ENCODE measurements at regions not wholly inside any gene's neighbourhood (a gene's known extent, or its start where the extent isn't known, plus 50 kb on each side); places are given as distances from the start of the nearest gene placed in this dataset.

DNA sequence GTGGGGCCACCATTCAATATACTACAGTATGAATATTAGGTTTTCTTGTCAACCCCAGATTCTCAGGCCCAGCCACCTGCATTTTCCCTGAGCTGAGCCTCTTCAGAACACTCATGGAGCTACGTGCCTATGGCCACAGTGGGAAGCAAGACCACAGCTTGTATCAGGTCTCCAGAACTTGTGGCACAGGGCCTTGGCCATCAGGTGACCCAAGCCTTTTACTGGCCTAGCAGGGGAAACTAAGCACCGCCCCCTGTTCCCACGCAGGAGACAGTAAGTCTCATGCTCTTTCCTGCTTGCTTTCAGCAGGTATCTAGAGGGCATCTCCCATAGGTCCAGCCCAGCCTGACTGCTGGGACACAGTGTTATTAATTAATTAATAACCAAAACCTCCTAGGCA, 138.4 kb upstream of the MAMLD1 start:
- Histone ChIP-seq H3K9me2 (replicated peaks; ENCODE audit: insufficient read depth) (no peaks in the 10 kb centered on the region), H3K36me3 (replicated peaks; ENCODE audit: insufficient read depth, low read depth) (no peaks in the 10 kb centered on the region), H3K79me2 (no peaks in the 10 kb centered on the region), H3K9me3 (ENCODE audit: low read depth) (no peaks in the 10 kb centered on the region), H2AFZ (no peak overlapping the region), H3K27me3 (no peaks in the 10 kb centered on the region), H3K4me1 (ENCODE audit: insufficient read depth) (no peaks in the 10 kb centered on the region), H3K4me2 (no peak overlapping the region), H3K4me3 (no peak overlapping the region), H3K27ac (no peak overlapping the region), H4K20me1 (ENCODE audit: insufficient read depth, poor library complexity, severe bottlenecking) (no peaks in the 10 kb centered on the region)
- no peak for DNase-seq (ENCODE audit: low spot score)
- TF ChIP-seq EZH2phosphoT487 (IDR thresholded peaks at IDR 0.05; ENCODE audit: low read depth, severe bottlenecking, unreplicated experiment): no peak
- WGBS (ENCODE audit: low lambda C conversion rate, missing lambda C conversion rate): 70% methylated on average over 3 of the region's 3 CpGs

DNA sequence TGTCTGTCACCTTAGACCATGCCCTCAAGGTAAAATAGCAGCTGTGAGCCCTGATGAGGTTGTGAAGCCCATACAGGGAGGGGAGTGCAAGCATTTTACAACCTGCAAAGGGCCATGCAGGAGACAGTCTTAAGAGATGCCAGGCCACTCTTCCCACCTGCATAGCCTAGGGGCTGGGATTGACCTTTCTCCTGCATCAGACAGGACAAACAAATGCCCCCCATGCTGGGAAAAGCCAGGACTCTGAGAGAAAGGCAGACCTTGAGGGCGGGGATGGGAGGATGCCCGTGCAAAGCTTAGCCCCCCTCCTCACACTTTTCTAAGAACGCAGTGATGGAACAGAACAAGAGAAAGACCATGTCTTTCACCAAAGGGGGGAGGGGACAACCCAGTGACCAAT, 137.9 kb upstream of the MAMLD1 start:
- WGBS (ENCODE audit: low lambda C conversion rate, missing lambda C conversion rate): 52% methylated on average over 3 of the region's 3 CpGs
- Histone ChIP-seq H3K79me2 (no peaks in the 10 kb centered on the region), H3K9me2 (replicated peaks; ENCODE audit: insufficient read depth) (no peaks in the 10 kb centered on the region), H2AFZ (no peak overlapping the region), H3K27me3 (no peaks in the 10 kb centered on the region), H3K4me1 (ENCODE audit: insufficient read depth) (no peaks in the 10 kb centered on the region), H3K4me3 (no peak overlapping the region), H3K9me3 (ENCODE audit: low read depth) (no peaks in the 10 kb centered on the region), H4K20me1 (ENCODE audit: insufficient read depth, poor library complexity, severe bottlenecking) (no peaks in the 10 kb centered on the region), H3K4me2 (no peak overlapping the region), H3K27ac (no peak overlapping the region), H3K36me3 (replicated peaks; ENCODE audit: insufficient read depth, low read depth) (no peaks in the 10 kb centered on the region)
- DNase-seq (ENCODE audit: low spot score): no peak
- TF ChIP-seq EZH2phosphoT487 (IDR thresholded peaks at IDR 0.05; ENCODE audit: low read depth, severe bottlenecking, unreplicated experiment): no peak
- TF ChIP-seq, protein P1, sequence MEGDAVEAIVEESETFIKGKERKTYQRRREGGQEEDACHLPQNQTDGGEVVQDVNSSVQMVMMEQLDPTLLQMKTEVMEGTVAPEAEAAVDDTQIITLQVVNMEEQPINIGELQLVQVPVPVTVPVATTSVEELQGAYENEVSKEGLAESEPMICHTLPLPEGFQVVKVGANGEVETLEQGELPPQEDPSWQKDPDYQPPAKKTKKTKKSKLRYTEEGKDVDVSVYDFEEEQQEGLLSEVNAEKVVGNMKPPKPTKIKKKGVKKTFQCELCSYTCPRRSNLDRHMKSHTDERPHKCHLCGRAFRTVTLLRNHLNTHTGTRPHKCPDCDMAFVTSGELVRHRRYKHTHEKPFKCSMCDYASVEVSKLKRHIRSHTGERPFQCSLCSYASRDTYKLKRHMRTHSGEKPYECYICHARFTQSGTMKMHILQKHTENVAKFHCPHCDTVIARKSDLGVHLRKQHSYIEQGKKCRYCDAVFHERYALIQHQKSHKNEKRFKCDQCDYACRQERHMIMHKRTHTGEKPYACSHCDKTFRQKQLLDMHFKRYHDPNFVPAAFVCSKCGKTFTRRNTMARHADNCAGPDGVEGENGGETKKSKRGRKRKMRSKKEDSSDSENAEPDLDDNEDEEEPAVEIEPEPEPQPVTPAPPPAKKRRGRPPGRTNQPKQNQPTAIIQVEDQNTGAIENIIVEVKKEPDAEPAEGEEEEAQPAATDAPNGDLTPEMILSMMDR (IDR thresholded peaks at IDR 0.05; ENCODE audit: poor library complexity): no peak

DNA sequence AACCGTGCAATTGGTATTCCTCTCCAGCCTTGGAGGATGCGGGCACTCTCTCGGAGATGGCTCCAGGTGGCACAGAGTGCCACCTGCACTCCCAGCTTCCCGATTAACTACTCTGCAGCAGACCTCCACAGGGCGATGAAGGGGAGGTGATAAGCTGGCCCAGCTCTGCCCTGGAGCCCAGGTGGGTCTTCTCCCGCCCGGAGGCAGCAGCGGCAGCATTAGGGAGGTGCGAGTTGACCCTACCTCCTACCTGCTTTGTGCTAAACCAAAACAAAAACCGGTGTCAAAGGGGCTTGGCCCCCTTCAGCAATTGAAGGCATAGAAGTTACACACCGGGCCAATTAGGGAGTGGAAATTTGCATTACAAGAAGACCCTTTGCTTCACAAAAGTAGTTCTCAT, 137.4 kb upstream of the MAMLD1 start:
- Histone ChIP-seq H3K4me3 (no peak overlapping the region), H2AFZ (no peak overlapping the region), H3K4me2 (no peak overlapping the region), H3K79me2 (no peaks in the 10 kb centered on the region), H4K20me1 (ENCODE audit: insufficient read depth, poor library complexity, severe bottlenecking) (no peaks in the 10 kb centered on the region), H3K9me2 (replicated peaks; ENCODE audit: insufficient read depth) (no peaks in the 10 kb centered on the region), H3K27ac (no peak overlapping the region), H3K9me3 (ENCODE audit: low read depth) (no peaks in the 10 kb centered on the region), H3K36me3 (replicated peaks; ENCODE audit: insufficient read depth, low read depth) (no peaks in the 10 kb centered on the region), H3K4me1 (ENCODE audit: insufficient read depth) (no peaks in the 10 kb centered on the region), H3K27me3 (no peaks in the 10 kb centered on the region)
- no peak for DNase-seq (ENCODE audit: low spot score)
- 66% methylated on average over 11 of the region's 11 CpGs for WGBS (ENCODE audit: low lambda C conversion rate, missing lambda C conversion rate)
- no peak for TF ChIP-seq EZH2phosphoT487 (IDR thresholded peaks at IDR 0.05; ENCODE audit: low read depth, severe bottlenecking, unreplicated experiment)
- TF ChIP-seq, protein P1 (IDR thresholded peaks at IDR 0.05; ENCODE audit: poor library complexity): no peak
- no peak for TF ChIP-seq EZH2 (IDR thresholded peaks at IDR 0.05; ENCODE audit: borderline replicate concordance)

DNA sequence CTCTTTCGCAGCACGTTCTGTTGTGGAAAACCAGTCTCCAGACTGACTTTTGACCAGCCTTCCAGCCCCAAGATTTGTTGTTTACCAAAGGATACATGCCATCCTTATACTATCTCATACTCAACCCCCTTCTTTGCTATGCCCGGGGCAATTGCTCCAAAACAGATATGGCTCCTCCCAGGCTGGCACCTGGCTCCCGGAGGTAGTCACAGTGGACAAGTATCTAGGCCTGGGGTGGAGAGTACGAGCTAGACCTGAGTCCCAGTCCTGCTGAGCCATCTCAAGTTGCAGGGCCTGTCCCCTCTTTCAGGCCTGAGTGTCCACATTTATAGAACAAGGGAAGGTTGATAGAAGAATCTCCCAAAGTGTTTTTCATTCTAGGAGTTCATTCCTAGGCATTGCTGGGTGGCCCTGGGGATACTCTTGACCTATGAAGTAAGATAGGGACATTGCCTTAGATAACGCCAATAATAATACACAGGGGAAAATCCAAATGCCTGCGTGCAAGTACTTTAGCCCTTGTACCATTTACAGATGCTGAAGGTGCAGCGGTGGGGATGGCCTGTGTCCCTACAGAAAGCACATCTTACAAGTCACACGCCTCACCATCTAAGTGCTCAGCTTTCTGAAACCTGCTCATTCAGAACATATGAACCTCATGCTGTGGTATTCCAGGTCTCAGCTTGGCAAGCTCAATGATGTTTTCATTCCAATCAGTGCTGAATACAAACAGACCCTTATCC, 136.7 kb upstream of the MAMLD1 start:
- DNase-seq (ENCODE audit: low spot score): no peak
- H3K36me3 ChIP-seq (replicated peaks; ENCODE audit: insufficient read depth, low read depth): no peaks in the 10 kb centered on the region
- H3K9me3 ChIP-seq (ENCODE audit: low read depth): no peaks in the 10 kb centered on the region
- no peaks in the 10 kb centered on the region for H3K9me2 ChIP-seq (replicated peaks; ENCODE audit: insufficient read depth)
- H4K20me1 ChIP-seq (ENCODE audit: insufficient read depth, poor library complexity, severe bottlenecking): no peaks in the 10 kb centered on the region
- H3K27ac ChIP-seq: no peak overlapping the region
- H3K4me2 ChIP-seq: no peak overlapping the region
- 69% methylated on average over 9 of the region's 9 CpGs for WGBS (ENCODE audit: low lambda C conversion rate, missing lambda C conversion rate)
- TF ChIP-seq EZH2 (IDR thresholded peaks at IDR 0.05; ENCODE audit: borderline replicate concordance) (no peak), EZH2phosphoT487 (IDR thresholded peaks at IDR 0.05; ENCODE audit: low read depth, severe bottlenecking, unreplicated experiment) (no peak)
- TF ChIP-seq, protein P1 (IDR thresholded peaks at IDR 0.05; ENCODE audit: poor library complexity): no peak
- H3K4me1 ChIP-seq (ENCODE audit: insufficient read depth): no peaks in the 10 kb centered on the region
- H3K27me3 ChIP-seq: no peaks in the 10 kb centered on the region
- no peak overlapping the region for H2AFZ ChIP-seq
- no peak overlapping the region for H3K4me3 ChIP-seq
- H3K79me2 ChIP-seq: no peaks in the 10 kb centered on the region
